CD4-positive, alpha-beta T cell treated with Interleukin-4 for 1 hour (primary cell): ENCODE measurements at regions not wholly inside any gene's neighbourhood (a gene's known extent, or its start where the extent isn't known, plus 50 kb on each side); places are given as distances from the start of the nearest gene placed in this dataset.
"Not testable (repeated sequence)": the region's sequence is repeated elsewhere in the genome, so short reads cannot be mapped to it uniquely, and the experiment has no call there.

Experiments
- DNase-seq, 2 donors: peaks; one replicate each; pipeline ENCODE4 v3.0.0-alpha.2; 2020 to 2022

DNA sequence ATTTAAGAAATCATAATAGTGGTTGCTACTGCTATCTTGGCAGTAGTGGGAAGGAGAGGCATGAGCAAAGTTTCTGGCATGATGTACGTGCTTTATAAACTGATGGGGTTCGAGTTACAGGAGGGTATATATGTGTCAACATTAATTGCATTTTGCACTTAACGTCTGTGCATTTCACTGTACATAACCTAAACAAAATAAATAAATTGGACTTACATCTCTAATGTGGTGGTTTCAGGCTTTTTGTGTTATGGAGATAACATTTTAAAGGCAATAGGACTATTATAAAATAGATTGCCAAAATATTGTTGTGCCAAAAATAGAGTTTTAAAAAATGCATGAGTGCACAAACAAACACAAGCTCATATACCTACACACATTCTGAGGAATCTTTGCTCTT, 1001.1 kb upstream of the GJE1 start:
- DNase-seq: no peak

DNA sequence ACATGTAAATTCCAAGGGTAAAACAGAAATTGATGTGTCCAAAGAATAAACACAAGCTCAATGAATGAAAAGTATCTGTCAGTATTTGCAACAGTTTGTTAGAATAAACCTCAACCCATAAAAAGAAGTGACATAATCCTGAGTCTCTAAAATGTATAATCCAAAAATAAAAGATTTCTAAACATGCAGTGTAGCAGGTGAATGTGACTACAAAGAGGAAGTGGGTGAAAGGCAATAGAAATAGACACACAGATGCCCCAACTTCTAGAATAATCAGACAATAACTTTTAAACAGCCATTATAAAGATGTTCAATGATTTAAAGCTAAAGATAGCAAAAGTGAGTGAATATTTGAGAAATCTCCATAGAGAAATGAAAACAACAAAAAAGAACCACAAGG, 1009.2 kb upstream of the GJE1 start:
- DNase-seq: no peak

- no peak for DNase-seq
Observed at GRCh38 chr6:141123049-141123448, 1009.7 kb upstream of the GJE1 start.

DNA sequence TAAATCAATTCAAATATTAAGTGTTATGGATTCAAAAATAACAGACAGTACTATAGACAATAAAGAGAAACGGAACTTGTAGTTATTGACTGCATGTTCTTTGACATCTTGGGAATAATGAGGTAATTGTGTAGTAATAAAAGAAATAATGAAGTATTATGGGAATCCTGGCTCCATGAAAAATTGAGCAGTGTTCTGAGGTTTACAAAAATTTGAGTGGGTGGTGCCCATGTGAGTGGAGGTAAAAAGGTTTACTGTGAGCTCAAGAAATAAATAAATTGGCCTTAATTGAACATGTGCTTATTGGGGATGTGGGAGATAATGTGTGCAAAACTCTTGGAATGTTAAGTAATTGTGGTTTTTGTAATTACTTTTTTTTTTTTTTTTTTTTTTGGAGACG, 1013.7 kb upstream of the GJE1 start:
- DNase-seq: no peak

DNA sequence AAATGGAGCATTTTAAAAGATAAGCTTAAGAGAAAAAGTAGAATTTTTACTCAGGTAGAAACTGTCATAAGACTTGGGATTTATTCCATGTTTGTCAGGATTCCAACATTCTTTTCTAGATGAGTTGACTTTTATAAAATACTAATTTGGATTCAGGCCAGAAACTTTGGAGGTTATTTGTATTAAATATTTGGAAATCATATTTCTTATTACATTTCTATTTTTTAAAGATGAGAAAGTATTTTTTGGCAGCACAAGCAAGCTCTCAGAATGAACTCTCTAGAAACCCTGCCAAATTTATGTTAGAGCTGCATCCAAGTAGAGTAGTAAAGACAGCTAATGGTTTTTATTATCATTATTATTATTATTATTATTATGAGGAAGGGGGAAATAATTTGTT, 1014.9 kb upstream of the GJE1 start:
- no peak for DNase-seq

DNA sequence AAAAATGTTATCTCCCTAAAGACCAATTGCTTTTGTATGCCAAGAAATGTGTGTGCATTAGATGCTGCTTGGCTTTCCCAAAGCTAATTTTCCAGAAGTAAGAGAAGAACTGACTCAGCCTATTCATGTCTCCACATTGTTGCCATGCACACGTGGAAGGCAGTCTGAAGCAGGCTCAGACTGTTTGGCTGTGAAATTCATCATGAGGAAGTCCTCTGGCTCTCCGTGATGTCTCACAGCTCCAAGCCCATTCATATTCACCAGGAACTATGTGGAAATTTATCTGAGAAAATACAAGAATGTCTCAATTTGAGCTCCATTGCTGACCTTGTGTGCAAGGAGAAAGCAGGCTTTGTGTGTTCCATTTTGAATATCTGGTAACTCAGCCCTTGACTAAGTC, 1022.2 kb upstream of the GJE1 start:
- DNase-seq: no peak

- DNase-seq: no peak
Observed at GRCh38 chr6:141107591-141108160, 1025.0 kb upstream of the GJE1 start.

DNA sequence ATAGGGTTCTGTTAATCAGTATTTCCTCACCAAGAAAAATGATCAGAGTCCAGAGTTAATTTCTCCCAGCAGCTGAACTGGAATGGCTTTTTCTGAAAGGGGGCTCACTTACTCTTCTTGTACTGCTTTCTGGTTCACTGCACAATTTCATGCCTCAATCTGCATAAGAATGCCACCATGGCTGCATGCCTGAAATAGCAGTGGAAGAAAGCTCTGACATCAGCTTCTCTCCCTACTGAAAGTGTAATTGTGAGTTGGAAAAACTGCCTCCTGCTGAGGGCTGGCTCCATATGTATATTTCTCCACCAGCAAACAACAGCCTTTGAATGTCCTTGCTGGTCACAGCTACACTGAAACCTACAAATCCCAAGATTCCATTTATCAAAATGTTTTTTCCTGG, 1027.2 kb upstream of the GJE1 start:
- DNase-seq: no peak

DNA sequence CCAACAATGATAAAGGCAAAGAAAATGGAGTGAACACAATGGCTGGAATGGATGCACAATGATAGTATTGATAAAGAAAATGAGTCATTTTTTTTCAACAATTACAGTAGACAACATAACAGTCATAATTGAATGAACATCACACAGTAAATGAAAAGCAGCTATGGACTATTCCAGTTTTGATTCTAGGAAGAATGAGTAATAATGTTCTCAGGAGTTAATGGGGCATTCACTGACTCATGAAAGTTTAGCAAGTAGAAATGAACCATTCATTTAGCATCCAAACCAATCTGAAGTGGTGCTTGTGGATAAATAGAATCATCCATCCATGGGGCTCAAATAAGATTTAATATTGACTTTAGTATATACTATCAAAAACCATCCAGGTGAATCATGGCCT, 1029.5 kb upstream of the GJE1 start:
- no peak for DNase-seq

DNA sequence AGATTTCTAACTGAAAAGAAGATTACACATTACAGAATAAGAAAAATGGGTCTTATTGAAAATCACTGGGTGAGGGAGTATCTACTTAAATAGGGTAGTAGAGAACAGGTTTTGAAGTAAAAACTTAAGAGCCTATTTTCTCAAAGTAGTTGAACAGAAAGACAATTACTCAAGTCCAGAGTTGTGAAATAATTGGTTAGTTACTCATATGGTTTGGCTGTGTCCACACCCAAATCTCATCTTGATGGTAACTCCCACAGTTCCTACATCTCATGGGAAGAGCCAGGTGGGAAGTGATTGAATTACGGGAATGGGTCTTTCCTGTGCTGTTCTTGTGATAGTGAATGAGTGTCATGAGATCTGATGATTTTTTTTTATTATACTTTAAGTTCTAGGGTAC, 1035.3 kb upstream of the GJE1 start:
- DNase-seq: no peak

DNA sequence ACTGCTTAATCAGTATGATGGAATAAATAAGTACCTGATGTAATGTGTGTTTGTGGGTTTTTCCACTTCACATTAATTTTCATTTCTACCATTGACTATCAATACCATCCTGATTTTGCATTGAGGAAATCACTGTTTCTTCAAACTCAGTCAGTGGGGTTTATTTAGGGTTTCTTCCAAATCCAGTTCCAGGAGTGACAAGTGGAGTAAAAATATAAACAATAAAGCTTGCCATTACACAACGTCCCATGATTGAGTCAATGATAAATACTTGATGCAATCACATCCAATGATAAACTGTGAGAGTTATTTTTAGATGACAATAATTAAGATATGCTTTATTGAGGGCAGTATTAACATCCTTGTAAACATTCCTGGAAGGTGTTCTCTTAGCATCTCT, 1037.4 kb upstream of the GJE1 start:
- DNase-seq: no peak

GRCh38 chr6:141088171-141088570, 1044.6 kb upstream of the GJE1 start:
- no peak for DNase-seq

GRCh38 chr6:141077355-141078333, 1055.1 kb upstream of the GJE1 start:
- no peak for DNase-seq

DNA sequence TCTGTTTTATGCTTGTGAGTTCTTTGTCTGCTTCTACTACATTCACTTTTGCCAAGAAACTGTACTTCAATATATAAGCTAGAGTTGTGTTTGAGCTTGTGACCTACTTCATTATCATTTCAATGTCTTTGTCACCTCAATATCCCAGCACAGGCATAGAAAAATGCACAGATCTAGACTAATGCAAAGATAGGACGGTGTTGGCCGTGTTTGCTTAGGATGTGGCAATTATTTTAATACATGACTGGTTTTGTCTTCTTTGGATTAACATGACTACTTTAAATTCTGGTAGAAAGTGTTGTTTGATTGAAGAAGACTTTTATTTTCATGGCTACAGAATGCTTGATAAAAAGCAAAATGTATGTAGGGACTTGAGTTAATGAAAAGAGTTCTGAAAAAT, 1075.0 kb upstream of the GJE1 start:
- DNase-seq: no peak

- no peak for DNase-seq
Observed at GRCh38 chr6:141056945-141057625, 1075.6 kb upstream of the GJE1 start.

DNA sequence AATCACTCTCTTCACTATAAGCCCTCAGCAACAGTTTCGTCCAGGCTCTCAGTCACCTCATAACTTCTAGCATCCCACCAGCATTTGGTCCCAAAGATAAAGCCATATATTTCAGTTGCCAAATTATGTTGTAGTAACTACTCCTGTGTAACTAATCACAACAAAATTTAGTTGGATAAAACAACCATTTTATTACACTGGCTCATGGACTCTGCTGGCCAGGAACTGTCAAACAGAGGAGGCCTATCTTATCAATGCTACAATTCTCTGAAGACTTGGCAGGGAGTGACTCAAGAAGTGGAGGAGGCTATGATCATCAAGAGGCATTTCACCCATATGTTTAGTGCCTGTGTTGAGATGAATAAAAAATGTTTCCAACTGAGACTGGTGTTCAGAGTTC, 1082.3 kb upstream of the GJE1 start:
- no peak for DNase-seq

GRCh38 chr6:141048451-141048850, 1084.3 kb upstream of the GJE1 start:
- no peak for DNase-seq

GRCh38 chr6:141046496-141046895, 1086.2 kb upstream of the GJE1 start:
- DNase-seq: not testable (repeated sequence)

DNA sequence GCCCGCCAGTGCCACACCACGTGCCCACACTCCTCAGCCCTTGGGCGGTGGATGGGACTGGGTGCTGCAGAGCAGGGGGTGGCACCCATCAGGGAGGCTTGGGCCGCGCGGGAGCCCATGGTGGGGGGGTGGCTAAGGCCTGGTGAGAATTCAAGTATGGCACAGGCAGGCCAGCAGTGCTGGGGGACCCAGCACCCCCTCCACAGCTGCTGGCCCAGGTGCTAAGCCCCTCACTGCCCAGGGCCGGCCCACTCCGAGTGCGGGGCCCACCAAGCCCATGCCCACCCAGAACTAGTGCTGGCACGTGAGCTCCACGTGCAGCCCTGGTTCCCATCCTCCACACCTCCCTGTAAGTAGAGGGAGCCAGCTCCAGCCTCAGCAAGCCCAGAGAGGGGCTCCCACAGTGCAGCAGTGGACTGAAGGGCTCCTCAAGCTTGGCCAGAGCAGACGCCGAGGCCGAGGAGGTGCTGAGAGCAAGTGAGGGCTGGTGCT, 1091.1 kb upstream of the GJE1 start:
- DNase-seq: no peak

DNA sequence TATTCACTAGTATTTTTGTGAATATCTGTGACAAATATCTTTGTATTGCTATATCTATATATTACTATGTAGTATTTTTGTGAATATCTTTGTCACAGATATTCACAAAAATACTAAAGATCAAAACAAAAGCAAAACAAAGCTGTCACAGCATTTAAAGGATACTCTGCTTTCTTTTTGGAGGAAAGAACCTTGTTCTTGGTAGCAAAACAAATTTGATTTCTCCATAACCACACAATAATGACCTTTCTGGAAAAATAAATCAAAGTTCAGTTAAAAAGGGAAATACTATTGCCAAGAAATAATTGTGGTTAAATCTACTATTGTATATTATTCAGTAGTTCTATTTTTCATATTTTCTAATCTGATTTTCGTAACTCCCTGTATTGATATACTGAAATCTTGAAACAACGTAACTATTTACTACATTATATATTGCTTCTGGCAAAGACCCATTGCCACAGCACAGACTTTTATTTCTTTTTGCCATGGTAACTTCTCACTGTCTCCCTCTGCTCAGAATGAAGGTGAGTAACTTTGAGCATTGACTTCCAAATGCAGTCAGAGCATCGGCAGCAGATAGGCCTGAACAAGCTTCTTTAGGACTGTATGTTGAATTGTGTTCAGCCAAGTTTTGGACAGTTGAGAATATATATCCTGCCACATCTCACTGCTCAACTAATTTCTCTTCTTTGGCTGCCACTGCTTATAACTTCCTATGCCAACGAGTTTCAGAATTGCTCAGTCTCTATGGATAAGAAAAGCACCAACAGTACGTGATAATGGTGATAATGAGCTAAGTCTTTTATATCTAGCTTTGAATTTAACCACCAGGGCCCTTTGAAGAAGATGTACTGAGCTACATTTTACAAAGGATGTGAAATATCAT, 1097.2 kb upstream of the GJE1 start:
- DNase-seq: no peak

DNA sequence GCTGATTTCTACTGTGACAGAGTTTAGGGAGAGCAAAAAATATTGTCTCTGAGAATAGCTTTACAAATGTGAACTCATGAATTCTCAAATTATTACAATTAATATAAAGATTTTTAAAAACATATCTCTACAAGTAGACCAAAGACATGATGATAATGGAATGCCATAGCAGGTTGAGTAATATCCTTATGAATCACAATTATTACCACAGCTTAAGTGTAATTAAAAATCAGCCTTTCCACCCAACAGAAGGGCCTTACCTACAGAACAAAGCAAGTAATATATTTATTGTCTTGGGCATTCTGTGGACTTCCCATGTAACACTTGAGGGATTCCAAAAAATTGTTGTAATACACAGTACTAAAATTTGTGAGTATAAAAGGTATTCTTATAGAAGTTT, 1099.6 kb upstream of the GJE1 start:
- no peak for DNase-seq

GRCh38 chr6:141029908-141030307, 1102.8 kb upstream of the GJE1 start:
- DNase-seq: no peak

DNA sequence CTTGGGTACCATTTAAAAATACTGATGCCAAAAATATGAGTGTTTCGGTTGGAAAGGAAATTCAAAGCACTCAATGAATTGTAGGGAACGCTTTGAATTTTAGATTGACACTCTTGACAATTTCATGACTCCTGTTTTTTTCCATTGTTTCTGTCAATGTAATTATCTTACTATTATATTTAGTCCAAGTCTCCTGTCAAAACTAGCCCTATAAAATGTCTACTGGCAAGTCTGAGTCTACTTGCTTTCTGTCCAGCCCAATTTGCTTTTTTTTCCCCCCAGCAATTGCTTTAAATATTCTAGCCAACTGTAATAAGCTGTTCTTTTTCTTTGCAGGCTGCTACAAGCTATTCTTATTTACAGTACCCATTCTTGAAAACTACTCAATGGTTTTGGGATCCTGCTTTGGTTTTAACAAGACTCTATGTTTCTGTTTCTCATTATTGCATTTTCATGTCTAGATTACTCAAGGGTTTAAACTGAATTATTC, 1103.9 kb upstream of the GJE1 start:
- DNase-seq: no peak
